SK-N-SH treated with all-trans-retinoic acid at 6 μM for 48 hours (cell line): ENCODE measurements at regions not wholly inside any gene's neighbourhood (a gene's known extent, or its start where the extent isn't known, plus 50 kb on each side); places are given as distances from the start of the nearest gene placed in this dataset.
A peak's percentile ranks its signal among the peaks of the same experiment; 100 is the strongest.

Experiments used
- ATAC-seq: fragments of 200-7000 bp; cut with Tn5 transposase; 3 replicates; pipeline ENCODE4 v1.9.1; 2020; ENCODE audit warnings: mild to moderate bottlenecking, moderate library complexity
- ARNTL ChIP-seq: fragments of 450-650 bp; formaldehyde crosslinking; IDR thresholded peaks from 2 replicates; pipeline ENCODE4 v1.5.0; 2020; ENCODE audit warnings: low read depth, mild to moderate bottlenecking, moderate library complexity, borderline replicate concordance
- CREB5 ChIP-seq: fragments of 250-450 bp; sonication (Bioruptor Pico); IDR thresholded peaks from 2 replicates; pipeline ENCODE4 v1.5.1; 2020; ENCODE audit warnings: low read depth, mild to moderate bottlenecking, moderate library complexity
- CSDC2 ChIP-seq: fragments of 250-450 bp; sonication (Bioruptor Pico); IDR thresholded peaks from 2 replicates; pipeline ENCODE4 v1.5.0; 2020; ENCODE audit warnings: mild to moderate bottlenecking, moderate library complexity
- CSRNP3 ChIP-seq: fragments of 250-450 bp; sonication (Bioruptor Pico); IDR thresholded peaks from 2 replicates; pipeline ENCODE4 v1.5.1; 2021; ENCODE audit warnings: mild to moderate bottlenecking, moderate library complexity
- ESRRG ChIP-seq: fragments of 250-450 bp; sonication (Bioruptor Pico); IDR thresholded peaks from 2 replicates; pipeline ENCODE4 v1.6.1; 2021; ENCODE audit warnings: mild to moderate bottlenecking
- GLIS3 ChIP-seq: fragments of 250-450 bp; sonication (Bioruptor Pico); IDR thresholded peaks from 2 replicates; pipeline ENCODE4 v1.5.0; 2020; ENCODE audit warnings: mild to moderate bottlenecking, moderate library complexity
- ISL1 ChIP-seq: fragments of 250-450 bp; sonication (Bioruptor Pico); IDR thresholded peaks from 2 replicates; pipeline ENCODE4 v2.1.2; 2022; ENCODE audit warnings: mild to moderate bottlenecking, moderate library complexity
- PATZ1 ChIP-seq: fragments of 250-450 bp; sonication (Bioruptor Pico); IDR thresholded peaks from 2 replicates; pipeline ENCODE4 v1.8.0; 2020; ENCODE audit warnings: mild to moderate bottlenecking, moderate library complexity, borderline replicate concordance
- POU6F1 ChIP-seq: fragments of 250-450 bp; sonication (Bioruptor Pico); IDR thresholded peaks from 2 replicates; pipeline ENCODE4 v1.8.0; 2021; ENCODE audit warnings: low read depth, mild to moderate bottlenecking, moderate library complexity, borderline replicate concordance
- PPARA ChIP-seq: fragments of 250-450 bp; sonication (Bioruptor Pico); IDR thresholded peaks from 2 replicates; pipeline ENCODE4 v1.5.0; 2020; ENCODE audit warnings: mild to moderate bottlenecking, borderline replicate concordance
- RARB ChIP-seq: fragments of 250-450 bp; sonication (Bioruptor Pico); IDR thresholded peaks from 2 replicates; pipeline ENCODE4 v1.8.0; 2021; ENCODE audit warnings: mild to moderate bottlenecking, moderate library complexity
- SNAI2 ChIP-seq: fragments of 250-450 bp; sonication (Bioruptor Pico); IDR thresholded peaks from 2 replicates; pipeline ENCODE4 v1.5.0; 2020; ENCODE audit warnings: mild to moderate bottlenecking, moderate library complexity
- TOX ChIP-seq: fragments of 250-450 bp; sonication (Bioruptor Pico); IDR thresholded peaks from 2 replicates; pipeline ENCODE4 v1.8.0; 2021; ENCODE audit warnings: mild to moderate bottlenecking, moderate library complexity, borderline replicate concordance
- ZC3H10 ChIP-seq: fragments of 250-450 bp; sonication (Bioruptor Pico); IDR thresholded peaks from 2 replicates; pipeline ENCODE4 v1.5.1; 2021; ENCODE audit warnings: mild to moderate bottlenecking, moderate library complexity
- ZFP30 ChIP-seq: fragments of 450-650 bp; formaldehyde crosslinking; IDR thresholded peaks from 2 replicates; pipeline ENCODE4 v1.5.0; 2022; ENCODE audit warnings: mild to moderate bottlenecking, moderate library complexity
- ZNF565 ChIP-seq: fragments of 450-650 bp; formaldehyde crosslinking; conservative IDR thresholded peaks from 2 replicates; pipeline ENCODE4 v1.5.0; 2020; ENCODE audit warnings: low read depth, mild to moderate bottlenecking, moderate library complexity
- ZNF70 ChIP-seq: fragments of 450-650 bp; formaldehyde crosslinking; IDR thresholded peaks from 2 replicates; pipeline ENCODE4 v1.5.0; 2020; ENCODE audit warnings: mild to moderate bottlenecking, moderate library complexity
- ZNF8 ChIP-seq: fragments of 450-650 bp; formaldehyde crosslinking; IDR thresholded peaks from 2 replicates; pipeline ENCODE4 v1.5.0; 2020; ENCODE audit warnings: mild to moderate bottlenecking, moderate library complexity
- TF ChIP-seq, protein P1 (sequence below): fragments of 250-450 bp; sonication (Bioruptor Pico); IDR thresholded peaks from 2 replicates; pipeline ENCODE4 v1.5.0; 2020; ENCODE audit warnings: mild to moderate bottlenecking, moderate library complexity

GRCh38 chr5:39518516-39518915, 93.7 kb upstream of the DAB2 start:
- TF ChIP-seq, protein P1, sequence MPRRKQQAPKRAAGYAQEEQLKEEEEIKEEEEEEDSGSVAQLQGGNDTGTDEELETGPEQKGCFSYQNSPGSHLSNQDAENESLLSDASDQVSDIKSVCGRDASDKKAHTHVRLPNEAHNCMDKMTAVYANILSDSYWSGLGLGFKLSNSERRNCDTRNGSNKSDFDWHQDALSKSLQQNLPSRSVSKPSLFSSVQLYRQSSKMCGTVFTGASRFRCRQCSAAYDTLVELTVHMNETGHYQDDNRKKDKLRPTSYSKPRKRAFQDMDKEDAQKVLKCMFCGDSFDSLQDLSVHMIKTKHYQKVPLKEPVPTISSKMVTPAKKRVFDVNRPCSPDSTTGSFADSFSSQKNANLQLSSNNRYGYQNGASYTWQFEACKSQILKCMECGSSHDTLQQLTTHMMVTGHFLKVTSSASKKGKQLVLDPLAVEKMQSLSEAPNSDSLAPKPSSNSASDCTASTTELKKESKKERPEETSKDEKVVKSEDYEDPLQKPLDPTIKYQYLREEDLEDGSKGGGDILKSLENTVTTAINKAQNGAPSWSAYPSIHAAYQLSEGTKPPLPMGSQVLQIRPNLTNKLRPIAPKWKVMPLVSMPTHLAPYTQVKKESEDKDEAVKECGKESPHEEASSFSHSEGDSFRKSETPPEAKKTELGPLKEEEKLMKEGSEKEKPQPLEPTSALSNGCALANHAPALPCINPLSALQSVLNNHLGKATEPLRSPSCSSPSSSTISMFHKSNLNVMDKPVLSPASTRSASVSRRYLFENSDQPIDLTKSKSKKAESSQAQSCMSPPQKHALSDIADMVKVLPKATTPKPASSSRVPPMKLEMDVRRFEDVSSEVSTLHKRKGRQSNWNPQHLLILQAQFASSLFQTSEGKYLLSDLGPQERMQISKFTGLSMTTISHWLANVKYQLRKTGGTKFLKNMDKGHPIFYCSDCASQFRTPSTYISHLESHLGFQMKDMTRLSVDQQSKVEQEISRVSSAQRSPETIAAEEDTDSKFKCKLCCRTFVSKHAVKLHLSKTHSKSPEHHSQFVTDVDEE = no peak
- no peak for TF ChIP-seq POU6F1 (CRISPR knock-in tag)
- TF ChIP-seq ISL1 (CRISPR knock-in tag) = peak; percentile 32; the same call in 1 of the 2 replicates
- TF ChIP-seq CREB5 (CRISPR knock-in tag) = no peak
- TF ChIP-seq PPARA (CRISPR knock-in tag) = no peak

GRCh38 chr5:39517800-39518199, 93.0 kb upstream of the DAB2 start:
- TF ChIP-seq ESRRG (CRISPR knock-in tag) (no peak), ISL1 (CRISPR knock-in tag) (peak; percentile 86), PATZ1 (peak; percentile 55; the same call in 1 of the 2 replicates), CREB5 (CRISPR knock-in tag) (0 out of 2 replicates have a peak, but pooled peaks have one; percentile 47), ZFP30 (no peak)
- TF ChIP-seq, protein P1 = no peak
- peak; percentile 90 for ATAC-seq

More at GRCh38 chr5:39518516-39518915, 93.7 kb upstream of the DAB2 start:
- peak; percentile 54 for ATAC-seq

DNA sequence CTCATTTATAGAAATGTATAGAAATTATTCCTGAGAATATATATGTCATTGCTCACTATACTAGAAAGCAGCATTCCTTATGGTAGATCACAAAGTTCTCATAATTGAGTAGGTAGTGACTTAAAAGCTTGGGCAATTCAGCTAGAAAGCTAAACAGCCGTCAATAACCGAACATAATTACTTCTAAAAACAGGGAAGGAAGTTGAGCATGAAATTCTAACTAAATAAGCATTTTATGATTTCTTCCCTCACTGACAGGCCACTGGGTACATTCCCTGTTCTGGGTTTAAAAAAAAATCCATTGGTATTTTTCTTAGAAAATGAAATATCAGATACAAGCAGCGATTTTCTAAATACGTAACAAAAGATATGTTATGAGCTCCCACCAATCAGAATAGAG, 91.1 kb upstream of the DAB2 start:
- no peak for ATAC-seq
- no peak for TF ChIP-seq TOX (CRISPR knock-in tag)
- no peak for TF ChIP-seq SNAI2 (CRISPR knock-in tag)
- TF ChIP-seq ZNF70 = no peak
- TF ChIP-seq PATZ1 = no peak
- no peak for TF ChIP-seq ZNF8
- TF ChIP-seq RARB (CRISPR knock-in tag) = no peak
- no peak for TF ChIP-seq GLIS3 (CRISPR knock-in tag)
- TF ChIP-seq CSRNP3 (CRISPR knock-in tag) = no peak
- no peak for TF ChIP-seq CREB5 (CRISPR knock-in tag)
- TF ChIP-seq CSDC2 (CRISPR knock-in tag) = no peak
- TF ChIP-seq ESRRG (CRISPR knock-in tag) = no peak
- no peak for TF ChIP-seq ZC3H10
- no peak for TF ChIP-seq ARNTL (CRISPR knock-in tag)
- no peak for TF ChIP-seq ZNF565 (CRISPR knock-in tag)
